GM13976 (cell line): ENCODE measurements at regions not wholly inside any gene's neighbourhood (a gene's known extent, or its start where the extent isn't known, plus 50 kb on each side); places are given as distances from the start of the nearest gene placed in this dataset.

Experiments used
- DNase-seq: peaks from one replicate; pipeline ENCODE4 v3.0.0; 2012; ENCODE audit warnings: low spot score
- CTCF ChIP-seq: IDR thresholded peaks from 2 replicates; pipeline ENCODE4 v1.5.1; 2012; ENCODE audit warnings: borderline replicate concordance, mild to moderate bottlenecking; ENCODE audit not compliant: insufficient read depth; ENCODE audit errors: extremely low read depth, missing control alignments, control extremely low read depth
- in situ Hi-C: fragments of 300-500 bp; cut with MboI; formaldehyde crosslinking; loops from one replicate; pipeline ENCODE4 v1.12.0; 2022; ENCODE audit warnings: low sequenced_read_pairs, mixed read lengths, inconsistent platforms; ENCODE audit not compliant: unreplicated experiment

DNA sequence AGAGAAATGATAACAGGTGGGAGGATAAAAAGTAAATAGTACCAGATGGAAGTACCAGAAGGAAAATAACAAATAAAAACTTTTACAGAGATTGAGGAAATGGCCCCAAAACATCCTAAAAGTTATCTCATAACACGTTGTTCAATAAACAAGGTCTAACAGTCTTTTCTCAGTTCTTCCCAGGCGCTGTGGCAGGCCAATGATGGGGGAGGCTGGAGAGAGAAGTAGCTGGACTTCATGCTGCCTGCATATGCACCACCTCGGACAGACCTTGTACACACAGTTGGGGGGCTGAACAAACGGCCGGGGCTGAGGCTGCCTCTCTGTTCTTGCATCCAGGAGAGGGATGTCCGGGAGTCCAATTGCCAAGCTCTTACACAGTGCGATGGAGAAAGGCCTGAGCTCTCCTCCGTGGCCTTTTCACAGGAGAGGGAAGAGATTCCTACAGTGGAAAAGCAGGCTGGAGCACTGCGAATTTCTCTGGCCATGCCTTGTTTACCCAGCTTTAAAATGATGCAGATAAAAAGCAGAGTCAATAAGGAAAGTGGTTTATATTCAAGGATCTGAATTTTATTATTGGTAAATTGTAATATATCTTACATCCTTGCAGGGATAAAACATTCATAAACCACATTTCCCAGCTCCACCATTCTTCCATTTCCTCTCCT, 109.8 kb downstream of the PHLDA1 start:
- in situ Hi-C loops = no loop called here
- no peak for TF ChIP-seq CTCF
- DNase-seq = no peak

DNA sequence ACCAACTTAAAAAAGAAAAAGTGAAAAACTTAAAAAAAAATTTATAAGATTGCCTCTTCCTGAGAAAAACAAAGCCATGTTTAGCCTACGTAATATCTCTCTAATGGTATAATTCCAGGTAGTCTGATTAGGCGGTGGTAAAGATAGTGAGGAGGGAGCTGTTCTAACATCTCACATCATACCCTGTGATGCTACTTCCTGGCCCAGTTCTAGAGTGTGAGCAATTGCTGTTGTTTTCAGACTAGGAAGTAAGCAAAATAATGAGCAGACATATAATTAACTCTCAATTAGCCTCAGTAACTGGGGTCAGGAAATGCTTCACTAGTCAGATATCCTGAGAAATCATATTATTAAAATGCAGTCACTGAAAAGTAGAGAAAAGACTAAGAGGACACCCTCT, 113.9 kb downstream of the PHLDA1 start:
- no peak for TF ChIP-seq CTCF
- in situ Hi-C loops = no loop called here
- no peak for DNase-seq

GRCh38 chr12:75917083-75917482, 114.5 kb downstream of the PHLDA1 start:
- TF ChIP-seq CTCF = no peak
- in situ Hi-C loops = no loop called here
- peak; percentile 13 for DNase-seq

DNA sequence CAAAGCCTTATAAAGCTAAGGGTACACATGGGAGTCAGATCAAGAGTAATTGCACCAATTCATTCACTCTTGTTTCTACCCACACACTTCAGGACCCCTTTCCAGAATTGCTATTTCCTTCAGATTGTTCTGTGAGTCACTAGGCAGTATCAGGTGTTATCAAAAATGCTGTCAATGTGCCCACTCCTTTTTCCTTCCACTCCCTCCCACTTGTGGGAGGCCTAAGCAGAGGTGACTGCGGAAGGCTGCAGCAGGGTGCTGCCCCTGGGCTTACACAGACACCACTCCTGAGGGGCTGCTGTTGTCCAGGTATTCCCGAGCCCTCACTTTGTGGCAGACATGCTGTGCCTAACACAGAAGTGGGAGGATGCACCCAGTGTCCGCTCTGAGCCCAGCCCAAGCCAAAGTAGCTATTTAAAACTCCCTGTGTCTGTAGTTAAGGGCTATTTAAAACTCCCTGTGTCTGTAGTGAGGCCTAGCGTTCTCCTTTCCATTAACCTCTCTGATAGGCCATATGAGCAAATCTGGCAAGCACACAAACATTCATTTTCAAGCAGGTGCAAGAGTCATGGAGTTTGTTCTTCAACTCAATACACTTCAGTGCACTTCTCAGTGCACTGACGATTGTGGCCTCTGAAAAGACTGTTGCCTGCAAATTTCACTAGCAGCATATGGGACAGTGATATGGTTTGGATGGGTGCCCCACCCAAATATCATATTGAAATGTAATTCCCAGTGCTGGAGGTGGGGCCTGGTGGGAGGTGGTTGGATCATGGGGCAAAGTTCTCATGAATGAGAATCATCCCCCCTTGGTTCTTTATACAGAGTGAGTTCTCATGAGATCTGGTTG, 117.8 kb downstream of the PHLDA1 start:
- no peak for TF ChIP-seq CTCF
- no peak for DNase-seq
- in situ Hi-C loops = no loop called here

DNA sequence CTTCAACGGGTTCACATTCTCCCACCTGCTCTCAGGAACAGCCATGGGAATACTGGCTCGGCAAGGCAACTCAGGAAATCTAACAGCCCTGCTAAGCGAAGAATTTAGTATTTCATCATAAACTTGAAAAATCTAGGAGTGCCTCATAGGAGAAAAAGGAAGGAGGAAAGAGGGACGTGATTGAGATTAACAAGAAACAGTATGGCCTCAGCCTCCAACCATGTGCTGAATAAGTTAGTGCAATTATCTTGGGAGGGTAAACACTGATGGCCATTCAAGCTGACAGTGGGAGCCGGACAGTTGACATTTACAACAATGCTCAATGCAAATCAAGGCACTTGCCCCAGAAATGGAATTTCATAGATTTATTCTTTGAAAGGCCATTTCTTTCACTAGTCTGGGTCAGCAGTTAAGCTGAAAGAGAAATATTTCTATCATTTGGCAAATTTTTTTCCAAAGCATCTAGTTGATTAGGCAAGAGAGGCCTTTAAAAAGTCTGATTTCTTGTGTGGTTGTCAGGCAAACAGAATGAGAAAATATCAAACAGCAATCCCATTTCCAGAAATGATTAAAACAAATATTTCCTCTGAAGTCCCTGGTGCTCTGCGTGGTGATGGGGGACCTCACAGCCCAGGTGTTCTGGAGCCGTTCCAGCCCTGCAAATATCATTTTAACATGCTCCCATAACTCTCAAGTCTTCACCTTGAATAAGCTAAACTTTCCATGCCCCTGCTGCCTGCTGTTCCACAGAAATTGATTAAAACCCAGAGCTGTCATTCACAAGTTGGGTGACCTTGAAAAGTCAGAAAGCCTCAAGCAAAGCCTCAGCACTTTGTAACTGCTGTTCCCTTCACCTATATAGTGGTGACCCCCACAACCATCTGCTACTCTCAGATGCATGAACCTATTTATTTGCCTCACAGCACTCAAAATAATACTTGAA, 121.6 kb downstream of the PHLDA1 start:
- DNase-seq = no peak
- in situ Hi-C loops = no loop called here
- TF ChIP-seq CTCF = no peak

DNA sequence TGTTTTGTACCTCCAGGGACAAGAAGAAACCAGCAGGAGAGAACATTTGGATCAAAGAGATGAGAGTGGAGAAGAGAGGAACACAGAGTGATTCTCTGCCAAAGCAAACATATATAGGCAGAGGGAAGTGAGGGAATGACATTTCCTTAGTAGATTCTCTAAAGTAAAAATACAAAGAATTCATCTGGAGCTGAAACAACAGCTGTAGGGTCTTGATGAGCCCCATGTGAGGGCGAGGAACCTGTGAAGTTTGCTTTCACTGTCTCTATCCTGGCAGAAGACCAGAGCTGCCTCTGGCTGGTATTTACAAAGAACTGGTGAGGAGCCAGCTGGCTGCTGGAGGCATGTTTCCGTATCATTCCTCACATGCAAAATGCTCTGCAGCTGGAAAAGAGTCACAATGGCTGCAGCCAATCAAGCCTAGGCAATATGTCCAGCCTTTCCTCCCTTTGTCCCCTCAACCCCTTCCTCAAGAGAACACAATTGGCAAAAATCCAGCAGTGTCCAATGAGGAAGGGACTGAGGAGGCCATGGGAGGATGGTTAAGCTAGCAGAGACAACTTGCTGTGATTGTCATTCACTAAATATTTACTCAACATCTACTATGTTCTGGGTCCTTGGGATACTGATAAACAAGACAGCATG, 122.5 kb downstream of the PHLDA1 start:
- in situ Hi-C loops = no loop called here
- DNase-seq = no peak
- TF ChIP-seq CTCF = no peak
